PC-9 (cell line): ENCODE measurements at regions not wholly inside any gene's neighbourhood (a gene's known extent, or its start where the extent isn't known, plus 50 kb on each side); places are given as distances from the start of the nearest gene placed in this dataset.

Source experiments
- CTCF ChIP-seq: fragments of 200-600 bp; sonication (generic); conservative IDR thresholded peaks from 2 replicates; pipeline ENCODE4 v1.6.1; 2017; ENCODE audit warnings: mixed run types, antibody characterized with exemption, mild to moderate bottlenecking, moderate library complexity
- EZH2 ChIP-seq: fragments of 200-600 bp; sonication (generic); IDR thresholded peaks from 2 replicates; pipeline ENCODE4 v1.8.0; 2017; ENCODE audit warnings: antibody characterized with exemption, low read depth

GRCh38 chr1:221184131-221184794 lies 305.0 kb downstream of the HLX start:
- TF ChIP-seq CTCF (no peak), EZH2 (no peak)
